CD4-positive, alpha-beta T cell (primary cell): ENCODE measurements at regions not wholly inside any gene's neighbourhood (a gene's known extent, or its start where the extent isn't known, plus 50 kb on each side); places are given as distances from the start of the nearest gene placed in this dataset.

Source experiments
- ATAC-seq: fragments of 200-7000 bp; cut with Tn5 transposase; one replicate; pipeline ENCODE4 v1.10.0; 2022; ENCODE audit warnings: mild to moderate bottlenecking; ENCODE audit not compliant: poor library complexity
- CTCF ChIA-PET: fragments of 350-600 bp; sonication (Branson Sonifier 250); formaldehyde crosslinking; loops from one replicate; lab custom pipeline; 2021; ENCODE audit warnings: antibody characterized with exemption, inconsistent platforms; lab: Charles Lee
- POLR2A ChIA-PET: fragments of 350-600 bp; sonication (Branson Sonifier 250); formaldehyde crosslinking; loops from one replicate; lab custom pipeline; 2021; ENCODE audit warnings: antibody characterized with exemption, inconsistent platforms; lab: Charles Lee
- DNase-seq, 14 experiments: peaks; one replicate each; pipeline ENCODE4 v3.0.0-alpha.2; 2013 to 2020; ENCODE audit warnings: mixed read lengths in 2 of 14
- H3K27ac ChIP-seq, 2 donors: one replicate each; pipeline versions ENCODE4 v1.5.1 to v1.7.0; 2013; ENCODE audit warnings: low read length in 2 of 2, low read depth in 1 of 2, mild to moderate bottlenecking in 1 of 2
- H3K27me3 ChIP-seq, 2 experiments: 1 replicate in 1 of 2; 2 replicates in 1 of 2; pipeline versions ENCODE4 v1.6.1 to v1.7.0; 2013; ENCODE audit warnings: low read length in 2 of 2, control low read depth in 1 of 2, mild to moderate bottlenecking in 1 of 2, moderate library complexity in 1 of 2; ENCODE audit not compliant: insufficient read depth in 2 of 2, control insufficient read depth in 1 of 2
- H3K36me3 ChIP-seq: one replicate; pipeline ENCODE4 v1.6.1; 2013; ENCODE audit warnings: low read length, control low read depth; ENCODE audit not compliant: insufficient read depth
- H3K4me1 ChIP-seq: one replicate; pipeline ENCODE4 v1.6.1; 2013; ENCODE audit warnings: low read length, control low read depth; ENCODE audit not compliant: insufficient read depth
- H3K4me3 ChIP-seq: one replicate; pipeline ENCODE4 v1.5.1; 2013; ENCODE audit warnings: mild to moderate bottlenecking, low read length, moderate library complexity
- H3K9me3 ChIP-seq, 2 experiments: 1 replicate in 1 of 2; 2 replicates in 1 of 2; pipeline versions ENCODE4 v1.6.1 to v1.7.0; 2013; ENCODE audit warnings: low read length in 2 of 2, mild to moderate bottlenecking in 2 of 2, control low read depth in 1 of 2, moderate library complexity in 1 of 2; ENCODE audit not compliant: control insufficient read depth in 1 of 2, insufficient read depth in 1 of 2
- H3K27ac Mint-ChIP-seq: one replicate; pipeline ENCODE4 v1.8.0; 2020; ENCODE audit warnings: mixed read lengths
- H3K27me3 Mint-ChIP-seq: one replicate; pipeline ENCODE4 v1.8.0; 2021; ENCODE audit warnings: mixed read lengths
- H3K36me3 Mint-ChIP-seq: one replicate; pipeline ENCODE4 v1.8.0; 2021; ENCODE audit warnings: low read depth, mixed read lengths
- H3K4me1 Mint-ChIP-seq: one replicate; pipeline ENCODE4 v1.8.0; 2021; ENCODE audit warnings: low read depth, mixed read lengths
- H3K4me3 Mint-ChIP-seq: one replicate; pipeline ENCODE4 v1.8.0; 2020; ENCODE audit warnings: mild to moderate bottlenecking, mixed read lengths
- H3K9me3 Mint-ChIP-seq: one replicate; pipeline ENCODE4 v1.8.0; 2020; ENCODE audit warnings: mixed read lengths
- CTCF ChIP-seq: fragments of 200-600 bp; IDR thresholded peaks from one replicate; pipeline ENCODE4 v1.8.0; 2022; ENCODE audit warnings: antibody characterized with exemption, mild to moderate bottlenecking
- intact Hi-C, 2 experiments: fragments of 100-400 bp; cut with DNase I in 1 of 2; cut with micrococcal nuclease in 1 of 2; formaldehyde crosslinking; loops; one replicate each; pipeline versions ENCODE4 v1.15.1 to v1.9.0; 2023 to 2025; cut with DNase I, micrococcal nuclease

GRCh38 chr3:83633758-83634157, 1325.0 kb upstream of the CADM2 start:
- H3K27me3 Mint-ChIP-seq: no peaks in the 10 kb centered on the region
- H3K27ac ChIP-seq: no peak overlapping the region
- intact Hi-C loops: no loop called here
- H3K4me3 ChIP-seq: no peak overlapping the region
- no peaks in the 10 kb centered on the region for H3K4me1 ChIP-seq
- H3K36me3 ChIP-seq: no peaks in the 10 kb centered on the region
- no peak for TF ChIP-seq CTCF
- H3K4me3 Mint-ChIP-seq: no peak overlapping the region
- H3K4me1 Mint-ChIP-seq: no peaks in the 10 kb centered on the region
- ChIA-PET CTCF (no interaction called here), POLR2A (no interaction called here)
- H3K36me3 Mint-ChIP-seq: no peaks in the 10 kb centered on the region
- H3K27me3 ChIP-seq: no peaks in the 10 kb centered on the region
- no peaks in the 10 kb centered on the region for H3K9me3 ChIP-seq
- ATAC-seq (no peak), DNase-seq (no peak)
- H3K9me3 Mint-ChIP-seq: peaks cover 8% of the 10 kb centered on the region
- H3K27ac Mint-ChIP-seq: no peak overlapping the region

- H3K36me3 ChIP-seq: no peaks in the 10 kb centered on the region
- no peaks in the 10 kb centered on the region for H3K27me3 ChIP-seq
- H3K27me3 Mint-ChIP-seq: no peaks in the 10 kb centered on the region
- H3K4me1 ChIP-seq: no peaks in the 10 kb centered on the region
- POLR2A ChIA-PET: no interaction called here
- H3K9me3 Mint-ChIP-seq: peaks cover 16% of the 10 kb centered on the region
- CTCF ChIA-PET: no interaction called here
- DNase-seq (no peak), ATAC-seq (no peak)
- no peak overlapping the region for H3K27ac Mint-ChIP-seq
- intact Hi-C loops: no loop called here
- H3K4me3 Mint-ChIP-seq: no peak overlapping the region
- no peak for TF ChIP-seq CTCF
- H3K4me3 ChIP-seq: no peak overlapping the region
- H3K27ac ChIP-seq: no peak overlapping the region
- no peaks in the 10 kb centered on the region for H3K4me1 Mint-ChIP-seq
- H3K36me3 Mint-ChIP-seq: no peaks in the 10 kb centered on the region
- peaks cover 0 to 12% of the 10 kb centered on the region in 2 experiments for H3K9me3 ChIP-seq
Measured at GRCh38 chr3:83649692-83650091, 1309.1 kb upstream of the CADM2 start.

- no peaks in the 10 kb centered on the region for H3K4me1 ChIP-seq
- ATAC-seq (no peak), DNase-seq (no peak)
- no peaks in the 10 kb centered on the region for H3K36me3 ChIP-seq
- no peaks in the 10 kb centered on the region for H3K36me3 Mint-ChIP-seq
- no peak overlapping the region for H3K4me3 ChIP-seq
- no peak overlapping the region for H3K27ac Mint-ChIP-seq
- ChIA-PET CTCF (no interaction called here), POLR2A (no interaction called here)
- TF ChIP-seq CTCF: no peak
- no peak overlapping the region for H3K27ac ChIP-seq
- H3K4me3 Mint-ChIP-seq: no peak overlapping the region
- no peaks in the 10 kb centered on the region for H3K4me1 Mint-ChIP-seq
- peaks cover 6% of the 10 kb centered on the region for H3K9me3 Mint-ChIP-seq
- intact Hi-C loops: no loop called here
- H3K9me3 ChIP-seq: peaks cover 0 to 8% of the 10 kb centered on the region in 2 experiments
- no peaks in the 10 kb centered on the region for H3K27me3 ChIP-seq
- H3K27me3 Mint-ChIP-seq: no peaks in the 10 kb centered on the region
Measured at GRCh38 chr3:83655083-83655482, 1303.7 kb upstream of the CADM2 start.
